Bronchial epithelial cell (primary cell): ENCODE measurements at regions not wholly inside any gene's neighbourhood (a gene's known extent, or its start where the extent isn't known, plus 50 kb on each side); places are given as distances from the start of the nearest gene placed in this dataset.

Experiments
- DNase-seq: peaks from one replicate; pipeline ENCODE4 v3.0.0-alpha.2; 2010; ENCODE audit warnings: low read depth
- FAIRE-seq: peaks from 2 replicates; lab custom pipeline; 2011; peaks lifted over from hg19 to GRCh38; lab: Jason Lieb, UNC
- H3K27me3 ChIP-seq: 2 replicates; pipeline ENCODE4 v1.5.1; 2011; ENCODE audit warnings: low read length; ENCODE audit not compliant: control insufficient read depth, insufficient read depth
- H3K36me3 ChIP-seq: 2 replicates; pipeline ENCODE4 v1.5.1; 2011; ENCODE audit warnings: low read length; ENCODE audit not compliant: control insufficient read depth, insufficient read depth
- H3K4me3 ChIP-seq: 2 replicates; pipeline ENCODE4 v1.5.1; 2011; ENCODE audit warnings: mild to moderate bottlenecking, low read depth, low read length, control low read depth
- TF ChIP-seq, protein P1 (sequence below): IDR thresholded peaks from 2 replicates; pipeline ENCODE4 v1.5.1; 2011; ENCODE audit warnings: mild to moderate bottlenecking, moderate library complexity, low read length, control low read depth, inconsistent platforms; ENCODE audit not compliant: insufficient read depth, severe bottlenecking

DNA sequence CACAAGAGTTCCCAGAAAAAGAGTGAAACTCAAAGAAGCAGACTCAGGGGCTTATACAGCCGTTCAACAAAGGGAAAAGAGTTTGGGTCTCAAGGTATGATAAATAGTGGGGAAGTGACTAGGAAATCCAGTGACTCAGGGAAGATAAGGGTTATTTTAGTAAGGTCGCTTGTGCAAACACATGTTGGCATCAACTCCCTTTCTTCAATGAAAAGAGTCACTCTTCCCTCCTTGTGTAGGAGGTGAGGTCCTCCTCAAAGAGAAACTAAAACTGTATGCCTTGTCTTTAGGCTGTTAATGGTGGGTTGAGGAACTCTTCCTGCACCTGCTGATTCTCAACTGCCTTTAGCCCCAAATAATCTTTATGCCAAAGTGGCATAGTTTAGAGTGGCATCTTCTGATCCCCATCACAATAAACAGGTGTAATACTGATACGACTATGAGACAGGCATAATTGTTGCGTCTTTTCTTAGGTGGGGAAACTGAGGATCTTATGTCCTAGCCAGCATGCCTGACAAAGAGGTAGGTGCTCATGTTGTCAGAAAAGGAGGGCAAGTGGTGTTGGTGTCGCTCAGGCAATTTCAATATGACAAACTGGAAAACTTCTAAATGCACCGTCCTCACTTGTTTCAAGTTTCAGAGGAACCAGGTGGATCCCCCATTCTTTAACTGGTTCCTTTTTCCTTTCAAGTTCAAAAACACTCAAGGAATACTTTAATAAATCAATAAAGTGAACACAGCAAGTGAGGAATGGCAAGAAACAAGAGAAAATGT, 294.1 kb upstream of the RUNX1 start:
- FAIRE-seq (no peak), DNase-seq (peak; percentile 50)
- Histone ChIP-seq H3K36me3 (no peaks in the 10 kb centered on the region), H3K4me3 (no peak overlapping the region), H3K27me3 (no peaks in the 10 kb centered on the region)
- TF ChIP-seq, protein P1, sequence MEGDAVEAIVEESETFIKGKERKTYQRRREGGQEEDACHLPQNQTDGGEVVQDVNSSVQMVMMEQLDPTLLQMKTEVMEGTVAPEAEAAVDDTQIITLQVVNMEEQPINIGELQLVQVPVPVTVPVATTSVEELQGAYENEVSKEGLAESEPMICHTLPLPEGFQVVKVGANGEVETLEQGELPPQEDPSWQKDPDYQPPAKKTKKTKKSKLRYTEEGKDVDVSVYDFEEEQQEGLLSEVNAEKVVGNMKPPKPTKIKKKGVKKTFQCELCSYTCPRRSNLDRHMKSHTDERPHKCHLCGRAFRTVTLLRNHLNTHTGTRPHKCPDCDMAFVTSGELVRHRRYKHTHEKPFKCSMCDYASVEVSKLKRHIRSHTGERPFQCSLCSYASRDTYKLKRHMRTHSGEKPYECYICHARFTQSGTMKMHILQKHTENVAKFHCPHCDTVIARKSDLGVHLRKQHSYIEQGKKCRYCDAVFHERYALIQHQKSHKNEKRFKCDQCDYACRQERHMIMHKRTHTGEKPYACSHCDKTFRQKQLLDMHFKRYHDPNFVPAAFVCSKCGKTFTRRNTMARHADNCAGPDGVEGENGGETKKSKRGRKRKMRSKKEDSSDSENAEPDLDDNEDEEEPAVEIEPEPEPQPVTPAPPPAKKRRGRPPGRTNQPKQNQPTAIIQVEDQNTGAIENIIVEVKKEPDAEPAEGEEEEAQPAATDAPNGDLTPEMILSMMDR = no peak

- no peaks in the 10 kb centered on the region for H3K27me3 ChIP-seq
- FAIRE-seq (no peak), DNase-seq (peak; percentile 16)
- no peaks in the 10 kb centered on the region for H3K36me3 ChIP-seq
- no peak overlapping the region for H3K4me3 ChIP-seq
- TF ChIP-seq, protein P1 = no peak
These were observed 293.3 kb upstream of the RUNX1 start for GRCh38 chr21:35342440-35342839.

- no peak overlapping the region for H3K4me3 ChIP-seq
- DNase-seq (no peak), FAIRE-seq (no peak)
- TF ChIP-seq, protein P1 = no peak
- no peaks in the 10 kb centered on the region for H3K36me3 ChIP-seq
- no peaks in the 10 kb centered on the region for H3K27me3 ChIP-seq
These were observed 291.2 kb upstream of the RUNX1 start for GRCh38 chr21:35340273-35340672.

- Histone ChIP-seq H3K36me3 (no peaks in the 10 kb centered on the region), H3K4me3 (no peak overlapping the region), H3K27me3 (no peaks in the 10 kb centered on the region)
- FAIRE-seq (no peak), DNase-seq (no peak)
- TF ChIP-seq, protein P1 = no peak
These were observed 290.0 kb upstream of the RUNX1 start for GRCh38 chr21:35338881-35339632.

DNA sequence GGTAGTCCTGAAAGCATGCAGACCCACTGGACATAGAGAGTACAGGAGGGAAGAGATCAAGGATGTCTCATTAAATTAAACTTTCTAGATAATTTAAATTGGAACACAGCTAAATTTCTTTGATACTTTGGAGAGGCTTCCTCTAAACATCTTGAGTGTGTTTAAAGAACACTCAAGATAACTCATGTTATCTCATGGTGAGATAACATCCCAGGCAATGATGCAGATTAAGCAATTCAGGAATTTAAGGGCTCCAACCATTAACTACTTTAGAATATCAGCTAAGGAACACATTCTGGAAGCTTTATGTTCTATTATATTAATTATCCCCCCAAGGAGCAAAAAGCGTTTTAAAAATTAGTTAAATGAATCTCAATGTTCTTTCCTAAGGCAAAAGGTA, 289.2 kb upstream of the RUNX1 start:
- no peak for FAIRE-seq
- H3K4me3 ChIP-seq = no peak overlapping the region
- no peaks in the 10 kb centered on the region for H3K27me3 ChIP-seq
- TF ChIP-seq, protein P1 = no peak
- DNase-seq = no peak
- no peaks in the 10 kb centered on the region for H3K36me3 ChIP-seq
